GM18909 (cell line): ENCODE measurements at regions not wholly inside any gene's neighbourhood (a gene's known extent, or its start where the extent isn't known, plus 50 kb on each side); places are given as distances from the start of the nearest gene placed in this dataset.
"Not testable (repeated sequence)": the region's sequence is repeated elsewhere in the genome, so short reads cannot be mapped to it uniquely, and the experiment has no call there.

ENCODE experiments used
- ATAC-seq: cut with Tn5 transposase; IDR thresholded peaks from one replicate; pipeline ENCODE4 v1.9.1; 2021; ENCODE audit warnings: mild to moderate bottlenecking; ENCODE audit not compliant: unreplicated experiment, poor library complexity

GRCh38 chr18:5830902-5831301 lies 64.4 kb downstream of the TMEM200C start:
- not testable (repeated sequence) for ATAC-seq

GRCh38 chr18:5828913-5829312 lies 66.4 kb downstream of the TMEM200C start:
- ATAC-seq, result no peak

- ATAC-seq, result no peak
These were observed 69.7 kb downstream of the TMEM200C start for GRCh38 chr18:5825663-5826062.

GRCh38 chr18:5824370-5824984 lies 70.8 kb downstream of the TMEM200C start:
- ATAC-seq, result no peak

GRCh38 chr18:5817816-5818215 lies 77.5 kb downstream of the TMEM200C start:
- no peak for ATAC-seq

GRCh38 chr18:5806860-5807259 lies 88.5 kb downstream of the TMEM200C start:
- ATAC-seq, result no peak

GRCh38 chr18:5787936-5788335 lies 107.4 kb downstream of the TMEM200C start:
- no peak for ATAC-seq

- ATAC-seq, result no peak
These were observed 115.4 kb downstream of the TMEM200C start for GRCh38 chr18:5779922-5780321.

- no peak for ATAC-seq
These were observed 122.8 kb downstream of the TMEM200C start for GRCh38 chr18:5772306-5773105.

- ATAC-seq, result no peak
These were observed 124.0 kb downstream of the TMEM200C start for GRCh38 chr18:5771343-5771742.

GRCh38 chr18:5770176-5770575 lies 125.1 kb downstream of the TMEM200C start:
- ATAC-seq, result no peak

GRCh38 chr18:5768454-5768853 lies 126.9 kb downstream of the TMEM200C start:
- ATAC-seq, result no peak

GRCh38 chr18:5759194-5759593 lies 136.1 kb downstream of the TMEM200C start:
- ATAC-seq, result no peak

GRCh38 chr18:5756823-5757222 lies 138.5 kb downstream of the TMEM200C start:
- no peak for ATAC-seq

GRCh38 chr18:5747678-5748077 lies 147.6 kb downstream of the TMEM200C start:
- ATAC-seq, result no peak

GRCh38 chr18:5746844-5747243 lies 148.5 kb downstream of the TMEM200C start:
- no peak for ATAC-seq

GRCh38 chr18:5744659-5745058 lies 150.7 kb downstream of the TMEM200C start:
- no peak for ATAC-seq

GRCh38 chr18:5738526-5738925 lies 156.8 kb downstream of the TMEM200C start:
- ATAC-seq, result no peak

GRCh38 chr18:5732318-5732717 lies 163.0 kb downstream of the TMEM200C start:
- no peak for ATAC-seq

- ATAC-seq, result no peak
These were observed 165.2 kb downstream of the TMEM200C start for GRCh38 chr18:5729983-5730699.

GRCh38 chr18:5728531-5728930 lies 166.8 kb downstream of the TMEM200C start:
- no peak for ATAC-seq
